Stomach (tissue), 8 donors: ENCODE measurements at regions not wholly inside any gene's neighbourhood (a gene's known extent, or its start where the extent isn't known, plus 50 kb on each side); places are given as distances from the start of the nearest gene placed in this dataset.
A peak's percentile ranks its signal among the peaks of the same experiment; 100 is the strongest.

ENCODE experiments used
- DNase-seq, 2 donors: peaks; one replicate each; pipeline versions ENCODE4 v3.0.0 to v3.0.0-alpha.2; 2013 to 2019
- H3K27ac ChIP-seq, 5 donors: fragments of 200-600 bp in 4 of 5; sonication (generic) in 4 of 5; one replicate each; pipeline ENCODE4 v1.5.1; 2013 to 2019; ENCODE audit warnings: mild to moderate bottlenecking in 1 of 5, moderate library complexity in 1 of 5
- H3K27me3 ChIP-seq, 3 donors: fragments of 200-600 bp; sonication (generic); one replicate each; pipeline ENCODE4 v1.5.1; 2017 to 2019; ENCODE audit warnings: mixed run types in 1 of 3
- H3K36me3 ChIP-seq, 4 donors: fragments of 200-600 bp; sonication (generic); 1 replicate in 3 of 4; 2 replicates in 1 of 4; pipeline ENCODE4 v1.5.1; 2016 to 2019
- H3K4me1 ChIP-seq, 4 donors: fragments of 200-600 bp; sonication (generic); one replicate each; pipeline ENCODE4 v1.5.1; 2016 to 2019
- H3K4me3 ChIP-seq, 4 donors: fragments of 200-600 bp; sonication (generic) in 3 of 4; one replicate each; pipeline ENCODE4 v1.5.1; 2016 to 2019; ENCODE audit warnings: mild to moderate bottlenecking in 1 of 4
- H3K9me3 ChIP-seq, 4 donors: fragments of 200-600 bp; sonication (generic); one replicate each; pipeline ENCODE4 v1.5.1; 2016 to 2019
- CTCF ChIP-seq, 7 experiments: fragments of 450-650 bp in 4 of 7; fragments of 200-600 bp in 3 of 7; sonication (generic) in 3 of 7; IDR thresholded peaks; one replicate each; pipeline ENCODE4 v1.5.1; 2016 to 2019; ENCODE audit warnings: antibody characterized with exemption in 7 of 7, control low read depth in 2 of 7, mild to moderate bottlenecking in 1 of 7
- EP300 ChIP-seq: sonication (generic); formaldehyde crosslinking; IDR thresholded peaks from one replicate; pipeline ENCODE4 v1.6.1; 2017; ENCODE audit warnings: antibody characterized with exemption
- POLR2A ChIP-seq, 4 donors: fragments of 450-650 bp; IDR thresholded peaks; one replicate each; pipeline ENCODE4 v1.6.1; 2016; ENCODE audit warnings: antibody characterized with exemption in 4 of 4, control low read depth in 2 of 4, mild to moderate bottlenecking in 1 of 4, moderate library complexity in 1 of 4
- POLR2AphosphoS5 ChIP-seq, 3 donors: sonication (generic); formaldehyde crosslinking; IDR thresholded peaks; one replicate each; pipeline ENCODE4 v1.6.1; 2016; ENCODE audit warnings: antibody characterized with exemption in 3 of 3
- WGBS, 5 donors: extraction: QIAGEN DNeasy Blood & Tissue Kit in 3 of 5; methylation state at CpG; one replicate each; pipeline versions ENCODE4 v1.1.5 to v1.1.7; 2013 to 2018; 5-methylcytosine and 5-hydroxymethylcytosine counted together
- intact Hi-C: fragments of 100-400 bp; cut with DNase I; formaldehyde crosslinking; loops from one replicate; pipeline ENCODE4 v1.15.1; 2023; ENCODE audit warnings: low total_unique reads
- donor health status: healthy with polysubstance abuse.
- donor health status: Bipolar disorder and iron deficiency.
- donor health status: healthy.

DNA sequence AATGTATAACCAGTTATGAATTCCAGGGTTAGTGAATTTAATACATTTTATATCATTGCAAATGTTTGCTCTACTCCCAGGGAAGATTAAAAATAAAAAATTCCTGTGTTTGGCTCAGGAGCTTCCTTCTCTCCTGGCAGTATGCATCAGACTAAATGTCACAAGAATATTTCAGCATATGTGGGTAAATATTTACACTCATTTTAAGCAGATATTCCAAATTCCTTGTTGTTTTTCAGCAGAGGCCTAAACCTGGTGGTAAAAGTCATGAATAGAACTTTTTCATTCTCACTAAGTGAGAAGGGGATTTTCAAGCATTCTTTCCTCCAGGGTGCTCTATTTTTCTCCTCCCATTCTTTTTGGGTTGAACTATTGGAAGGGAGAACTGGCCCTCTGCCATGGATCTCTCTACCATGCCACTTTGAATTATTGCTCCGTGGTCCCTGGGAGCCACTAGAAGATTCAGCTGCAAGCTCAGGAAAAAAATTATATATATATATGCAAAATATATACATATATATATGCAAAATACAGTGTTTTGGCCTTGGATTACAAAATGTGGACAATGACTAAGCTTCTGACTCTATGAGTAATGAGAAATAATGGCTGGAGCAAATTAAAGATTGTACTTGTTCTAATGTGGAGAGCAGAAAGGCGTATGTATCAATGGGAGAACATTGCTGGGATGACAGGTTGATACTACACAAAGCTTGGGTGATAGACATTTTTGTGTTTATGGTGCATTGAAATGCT, 180.6 kb upstream of the PAPPA start:
- no peaks in the 10 kb centered on the region for H3K9me3 ChIP-seq
- DNase-seq, result no peak
- no peak for TF ChIP-seq POLR2A (IDR thresholded peaks at IDR 0.05)
- no peak for TF ChIP-seq CTCF (IDR thresholded peaks at IDR 0.05)
- TF ChIP-seq EP300, result no peak
- TF ChIP-seq POLR2AphosphoS5 (IDR thresholded peaks at IDR 0.05), result no peak
- H3K27ac ChIP-seq, result no peak overlapping the region
- H3K36me3 ChIP-seq, result no peaks in the 10 kb centered on the region
- H3K27me3 ChIP-seq, result no peaks in the 10 kb centered on the region
- intact Hi-C loops, result no loop called here
- no peak overlapping the region for H3K4me3 ChIP-seq
- 74 to 90% (median 79%) methylated on average over 2 of the region's 2 CpGs for WGBS, 5 donors
- H3K4me1 ChIP-seq, result no peaks in the 10 kb centered on the region

DNA sequence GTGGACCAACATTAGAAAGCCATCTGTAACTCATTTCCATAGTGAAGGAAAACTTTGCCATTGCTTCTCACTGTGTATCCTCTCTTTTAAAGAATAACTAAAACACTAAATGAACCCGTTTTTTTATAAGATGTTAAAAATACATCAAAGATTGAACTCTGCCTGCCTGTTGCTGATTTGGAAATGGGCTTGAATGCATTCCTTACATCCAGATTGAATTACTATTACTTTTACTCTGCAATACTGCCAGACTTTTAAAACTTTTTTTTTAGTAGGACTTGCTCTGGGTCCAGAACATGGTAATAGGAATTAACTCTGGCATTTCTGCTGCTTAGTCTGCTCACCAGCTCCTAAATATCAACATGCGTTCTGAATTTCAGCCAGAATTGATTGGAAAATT, 176.8 kb upstream of the PAPPA start:
- DNase-seq, result no peak
- Histone ChIP-seq H3K36me3 (no peaks in the 10 kb centered on the region), H3K27ac (no peak overlapping the region), H3K9me3 (no peaks in the 10 kb centered on the region), H3K4me1 (peaks cover 0 to 6% (median 0%) of the 10 kb centered on the region in 4 donors), H3K4me3 (no peak overlapping the region), H3K27me3 (no peaks in the 10 kb centered on the region)
- intact Hi-C loops, result no loop called here
- 79 to 91% (median 85%) methylated on average over 2 of the region's 2 CpGs for WGBS, 5 donors
- TF ChIP-seq POLR2A (IDR thresholded peaks at IDR 0.05), result no peak
- no peak for TF ChIP-seq POLR2AphosphoS5 (IDR thresholded peaks at IDR 0.05)
- no peak for TF ChIP-seq CTCF (IDR thresholded peaks at IDR 0.05)
- TF ChIP-seq EP300, result no peak

GRCh38 chr9:115978091-115978490, 175.5 kb upstream of the PAPPA start:
- no peak overlapping the region for H3K4me3 ChIP-seq

DNA sequence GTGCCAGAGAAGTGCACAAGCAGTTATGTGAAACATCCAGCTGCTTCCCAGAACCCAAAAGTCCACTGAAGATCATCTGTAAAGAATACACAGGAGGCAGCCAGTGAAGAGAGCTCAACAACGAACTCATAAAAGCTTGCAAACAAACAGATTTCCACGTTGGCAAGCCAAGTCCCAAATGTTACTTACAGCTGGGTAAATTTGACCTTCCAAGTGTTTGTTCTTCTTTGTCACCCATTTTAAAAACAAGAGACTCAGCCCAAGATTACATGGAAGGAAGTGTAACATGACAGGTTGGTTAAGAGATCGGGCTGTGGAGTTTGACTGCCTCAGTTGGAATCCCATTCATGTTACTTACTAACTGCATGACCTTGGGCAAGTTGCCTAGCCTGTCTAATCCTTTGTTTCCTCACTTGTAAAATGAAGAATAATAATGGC, 174.9 kb upstream of the PAPPA start:
- Histone ChIP-seq H3K27ac (no peak overlapping the region), H3K9me3 (no peaks in the 10 kb centered on the region), H3K27me3 (no peaks in the 10 kb centered on the region), H3K4me3 (no peak overlapping the region), H3K4me1 (peaks cover 0 to 6% (median 0%) of the 10 kb centered on the region in 4 donors), H3K36me3 (no peaks in the 10 kb centered on the region)
- intact Hi-C loops, result no loop called here
- peak in 1 of 2 donors; percentile 10 for DNase-seq
- WGBS, 5 donors, result 19 to 33% (median 21%) methylated on average over 3 of the region's 3 CpGs
- TF ChIP-seq CTCF (IDR thresholded peaks at IDR 0.05), result no peak

More at GRCh38 chr9:115978091-115978490, 175.5 kb upstream of the PAPPA start:
- Histone ChIP-seq H3K27ac (no peak overlapping the region), H3K36me3 (no peaks in the 10 kb centered on the region), H3K4me1 (peaks cover 0 to 6% (median 0%) of the 10 kb centered on the region in 4 donors), H3K9me3 (no peaks in the 10 kb centered on the region), H3K27me3 (no peaks in the 10 kb centered on the region)
- TF ChIP-seq EP300 (no peak), POLR2AphosphoS5 (IDR thresholded peaks at IDR 0.05) (no peak), CTCF (IDR thresholded peaks at IDR 0.05) (no peak), POLR2A (IDR thresholded peaks at IDR 0.05) (no peak)
- intact Hi-C loops, result no loop called here
- DNase-seq, result peak in 1 of 2 donors; percentile 9
